GM19372 (cell line): ENCODE measurements at regions not wholly inside any gene's neighbourhood (a gene's known extent, or its start where the extent isn't known, plus 50 kb on each side); places are given as distances from the start of the nearest gene placed in this dataset.
"Not testable (repeated sequence)": the region's sequence is repeated elsewhere in the genome, so short reads cannot be mapped to it uniquely, and the experiment has no call there.

Experiments
- ATAC-seq: cut with Tn5 transposase; IDR thresholded peaks from one replicate; pipeline ENCODE4 v1.9.1; 2021; ENCODE audit warnings: mild to moderate bottlenecking, low read depth, moderate library complexity; ENCODE audit not compliant: unreplicated experiment

GRCh38 chr10:58070956-58071355, 196.7 kb downstream of the IPMK start:
- ATAC-seq = no peak

- no peak for ATAC-seq
These were observed 198.9 kb downstream of the IPMK start for GRCh38 chr10:58068809-58069208.

GRCh38 chr10:58066979-58067378, 200.7 kb downstream of the IPMK start:
- no peak for ATAC-seq

GRCh38 chr10:58066126-58066525, 201.6 kb downstream of the IPMK start:
- ATAC-seq = no peak

- ATAC-seq = no peak
These were observed 202.2 kb downstream of the IPMK start for GRCh38 chr10:58065529-58065815.

- no peak for ATAC-seq
These were observed 202.8 kb downstream of the IPMK start for GRCh38 chr10:58064714-58065528.

- ATAC-seq = no peak
These were observed 203.7 kb downstream of the IPMK start for GRCh38 chr10:58063861-58064480.

GRCh38 chr10:58058683-58059082, 209.0 kb downstream of the IPMK start:
- not testable (repeated sequence) for ATAC-seq

GRCh38 chr10:58054881-58055280, 212.8 kb downstream of the IPMK start:
- ATAC-seq = no peak

- ATAC-seq = no peak
These were observed 214.9 kb downstream of the IPMK start for GRCh38 chr10:58052772-58053171.

- no peak for ATAC-seq
These were observed 217.1 kb downstream of the IPMK start for GRCh38 chr10:58050575-58050974.

- no peak for ATAC-seq
These were observed 218.8 kb downstream of the IPMK start for GRCh38 chr10:58048936-58049335.

- ATAC-seq = no peak
These were observed 223.6 kb downstream of the IPMK start for GRCh38 chr10:58044072-58044471.

GRCh38 chr10:58041901-58042300, 225.8 kb downstream of the IPMK start:
- no peak for ATAC-seq

- ATAC-seq = no peak
These were observed 237.5 kb downstream of the IPMK start for GRCh38 chr10:58030208-58030607.

- ATAC-seq = no peak
These were observed 238.9 kb downstream of the IPMK start for GRCh38 chr10:58028597-58029366.

- no peak for ATAC-seq
These were observed 240.3 kb downstream of the IPMK start for GRCh38 chr10:58027426-58027825.

- no peak for ATAC-seq
These were observed 241.7 kb downstream of the IPMK start for GRCh38 chr10:58026036-58026435.

GRCh38 chr10:58023341-58024073, 244.2 kb downstream of the IPMK start:
- ATAC-seq = no peak

- ATAC-seq = no peak
These were observed 247.7 kb downstream of the IPMK start for GRCh38 chr10:58019863-58020537.
